NCI-H526 (cell line): ENCODE measurements at regions not wholly inside any gene's neighbourhood (a gene's known extent, or its start where the extent isn't known, plus 50 kb on each side); places are given as distances from the start of the nearest gene placed in this dataset.

ENCODE experiments used
- DNase-seq, 2 experiments: peaks; one replicate each; lab custom pipeline; 2025; lab: John Stamatoyannopoulos, UW

- no peak for DNase-seq
These were observed 368.0 kb downstream of the MFSD1 start for GRCh38 chr3:159169828-159170227.

DNA sequence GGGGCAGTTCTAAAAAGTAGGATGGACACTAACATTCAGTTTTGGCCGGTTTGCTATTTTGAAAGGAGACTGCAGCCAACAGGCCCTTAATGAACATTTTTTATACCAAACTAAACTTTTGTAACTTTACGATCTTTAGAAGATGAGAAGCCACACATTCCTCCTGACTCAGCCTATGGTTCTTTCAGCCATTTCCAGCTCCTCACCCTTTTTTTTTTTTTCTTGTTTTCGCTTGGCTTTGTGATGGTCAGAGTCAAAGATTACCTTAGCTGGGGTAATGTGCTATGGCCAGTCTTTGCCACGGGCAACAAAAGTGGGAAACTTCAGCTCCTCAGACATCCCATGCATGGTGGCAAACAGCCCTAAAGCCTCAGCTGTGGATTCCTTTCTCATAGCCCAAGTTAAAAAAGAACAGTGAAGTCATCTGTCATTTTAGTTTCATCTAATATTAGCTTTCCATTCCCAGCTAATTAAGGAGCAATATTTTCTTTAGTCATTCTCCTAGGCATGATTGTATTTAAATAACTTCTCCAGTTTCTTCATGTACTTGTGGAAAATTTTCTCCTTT is 368.7 kb downstream of the MFSD1 start:
- DNase-seq = no peak

GRCh38 chr3:159171333-159171732 is 369.5 kb downstream of the MFSD1 start:
- DNase-seq = no peak

DNA sequence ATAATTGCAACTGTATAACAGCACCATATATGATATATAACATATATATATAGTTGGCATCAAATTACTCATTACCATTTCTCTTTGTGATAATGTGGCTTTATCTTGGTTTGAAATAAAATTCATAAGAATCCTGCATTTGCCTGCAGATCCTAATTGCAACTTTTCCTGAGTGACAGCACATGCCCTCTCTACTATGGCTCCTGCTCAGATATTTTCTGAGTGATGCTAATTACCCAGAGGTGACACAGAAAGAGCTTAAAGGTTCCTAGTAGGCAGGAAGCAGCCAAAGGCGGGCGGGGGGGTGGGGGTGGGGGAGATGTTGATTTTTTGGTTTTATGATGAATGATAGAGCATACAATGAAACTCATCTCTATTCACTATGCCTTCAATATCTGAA is 370.6 kb downstream of the MFSD1 start:
- no peak for DNase-seq

- DNase-seq = no peak
These were observed 373.1 kb downstream of the MFSD1 start for GRCh38 chr3:159174715-159175692.

GRCh38 chr3:159178209-159178897 is 376.5 kb downstream of the MFSD1 start:
- DNase-seq = no peak

DNA sequence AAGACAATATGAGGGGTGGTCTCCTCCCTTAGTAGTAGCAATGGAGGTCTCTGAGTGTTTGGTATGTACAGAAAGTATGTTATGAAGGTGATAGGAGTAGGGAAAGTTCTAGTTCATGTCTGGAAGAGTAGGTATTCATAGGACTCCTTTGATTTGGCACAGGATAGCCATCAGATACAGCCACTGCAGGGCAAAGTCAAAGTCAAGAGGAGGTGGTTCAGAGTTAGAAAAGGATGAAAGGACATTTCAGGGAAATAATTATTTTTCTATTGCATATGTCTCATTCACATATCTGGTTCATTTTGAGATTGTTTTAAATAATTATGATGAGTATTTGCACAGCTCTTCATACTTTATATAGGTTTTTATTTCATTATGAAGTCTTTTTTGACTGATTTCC is 381.1 kb downstream of the MFSD1 start:
- no peak for DNase-seq

DNA sequence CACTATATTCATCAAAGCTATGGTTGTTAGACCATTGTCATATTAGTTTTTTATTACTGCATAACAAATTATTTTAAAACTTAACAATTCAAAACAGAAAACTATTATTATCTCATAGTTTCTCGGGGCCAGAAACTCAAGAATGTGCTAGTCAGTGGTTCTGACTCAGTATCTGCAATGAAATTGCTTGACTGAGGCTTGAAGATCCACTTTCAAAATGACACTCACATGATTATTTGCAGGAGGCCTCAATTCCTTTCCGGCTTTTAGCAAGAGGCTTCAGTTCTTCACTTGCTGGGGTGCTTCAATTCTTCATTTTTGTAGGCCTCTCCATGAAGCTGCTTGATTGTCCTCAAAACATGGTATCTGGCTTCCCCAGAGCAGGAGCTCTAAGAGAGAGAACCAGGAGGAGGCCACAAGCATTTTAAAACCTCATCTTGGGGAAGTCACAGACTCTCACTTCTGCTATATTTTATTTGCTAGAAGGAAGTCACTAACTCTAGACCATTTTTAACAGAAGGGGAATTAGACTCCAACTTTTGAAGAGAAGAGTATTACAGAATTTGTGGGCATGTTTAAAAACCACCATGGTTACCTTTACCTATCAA is 383.7 kb downstream of the MFSD1 start:
- DNase-seq = no peak

DNA sequence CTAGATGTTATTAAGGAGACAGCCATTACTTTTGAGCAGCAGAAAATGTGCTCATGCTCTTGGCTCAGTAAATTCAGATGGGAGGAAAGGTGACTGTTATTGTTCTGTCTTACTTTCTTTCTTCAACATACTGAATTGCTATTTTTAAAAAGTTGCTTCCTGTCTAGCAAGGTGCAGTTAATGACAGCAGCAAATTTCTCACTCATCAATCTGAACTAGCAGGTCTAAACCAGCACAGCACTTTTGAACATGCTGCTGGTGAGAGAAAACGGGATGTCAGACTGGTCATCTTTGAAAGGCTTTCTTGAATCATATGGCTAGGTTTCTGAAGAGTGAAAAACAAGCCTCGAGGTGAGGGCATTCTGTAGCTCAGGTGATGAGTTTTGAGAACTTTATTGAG is 384.7 kb downstream of the MFSD1 start:
- no peak for DNase-seq

- no peak for DNase-seq
These were observed 385.4 kb downstream of the MFSD1 start for GRCh38 chr3:159187232-159187631.

DNA sequence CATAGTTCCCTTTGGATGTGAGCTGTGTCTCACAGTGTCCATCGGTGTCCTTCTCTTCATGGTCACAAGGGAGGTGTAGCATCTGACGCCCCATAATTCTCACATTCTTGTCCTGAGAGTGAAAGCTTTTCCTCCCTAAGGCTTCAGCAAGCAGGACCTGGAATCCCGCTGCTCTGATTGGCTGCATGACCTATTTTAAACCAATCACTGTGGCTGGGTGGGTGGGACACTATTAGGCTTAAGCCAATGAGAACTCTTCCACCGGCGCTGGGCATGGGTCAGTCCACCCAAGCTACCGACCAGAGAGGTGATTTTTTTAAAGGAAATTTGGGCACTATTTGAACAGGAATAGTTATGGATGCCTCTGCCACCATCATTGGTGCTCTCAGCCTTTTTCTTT is 385.9 kb downstream of the MFSD1 start:
- DNase-seq = no peak

DNA sequence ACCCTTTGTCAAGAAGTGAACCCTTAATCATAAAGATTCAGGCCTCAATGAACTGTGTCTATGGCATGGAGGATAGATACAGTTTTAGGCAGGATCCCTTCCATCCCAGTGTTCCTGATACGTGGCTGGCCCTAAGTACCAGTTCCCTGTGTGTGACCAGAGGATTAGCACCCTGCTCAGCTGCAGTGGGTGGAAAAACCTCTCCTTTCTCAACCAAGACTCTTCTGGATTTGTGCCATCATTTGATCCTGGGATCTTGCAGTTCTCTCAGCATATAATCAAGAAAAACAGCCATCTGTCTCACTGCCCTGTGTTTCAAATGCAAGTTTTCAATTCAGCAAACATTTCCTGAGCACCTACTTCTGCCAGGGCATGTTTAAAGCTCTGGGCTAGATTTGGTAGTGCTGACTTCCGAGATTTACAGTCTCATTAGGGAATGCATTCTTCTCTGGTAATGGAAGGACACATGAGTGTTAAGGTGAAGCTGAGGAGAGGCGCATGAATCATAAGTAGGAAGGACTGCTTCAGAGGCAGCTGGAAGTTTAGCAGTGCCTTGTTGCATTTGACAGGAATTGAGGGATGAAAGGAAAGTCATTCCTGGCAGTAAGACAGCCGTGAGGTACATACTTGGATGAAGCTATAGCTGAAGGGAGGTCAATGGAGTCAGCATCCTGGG is 388.3 kb downstream of the MFSD1 start:
- no peak for DNase-seq

GRCh38 chr3:159191447-159191846 is 389.6 kb downstream of the MFSD1 start:
- DNase-seq = no peak

GRCh38 chr3:159196359-159196758 is 394.5 kb downstream of the MFSD1 start:
- no peak for DNase-seq

- no peak for DNase-seq
These were observed 398.3 kb downstream of the MFSD1 start for GRCh38 chr3:159200176-159200575.

DNA sequence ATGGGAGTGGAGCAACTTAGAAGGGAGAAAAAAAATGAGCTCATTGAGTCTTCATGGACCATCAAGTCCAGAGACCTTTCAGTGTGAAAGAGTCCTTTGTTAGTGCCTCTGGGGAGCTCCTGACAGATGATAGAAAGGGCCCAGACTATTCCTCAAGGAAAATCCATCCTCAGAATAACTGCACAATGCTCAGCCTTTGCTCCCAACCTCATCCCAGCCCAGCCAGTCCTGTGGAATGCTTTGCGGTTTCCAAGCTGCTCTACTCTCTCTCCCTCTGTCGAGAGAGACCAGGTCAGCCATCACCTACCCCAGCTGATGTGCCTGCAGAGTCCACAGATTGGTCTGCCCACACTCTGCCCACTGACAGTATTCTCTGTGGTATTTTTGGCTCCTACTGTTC is 406.2 kb downstream of the MFSD1 start:
- DNase-seq = no peak

DNA sequence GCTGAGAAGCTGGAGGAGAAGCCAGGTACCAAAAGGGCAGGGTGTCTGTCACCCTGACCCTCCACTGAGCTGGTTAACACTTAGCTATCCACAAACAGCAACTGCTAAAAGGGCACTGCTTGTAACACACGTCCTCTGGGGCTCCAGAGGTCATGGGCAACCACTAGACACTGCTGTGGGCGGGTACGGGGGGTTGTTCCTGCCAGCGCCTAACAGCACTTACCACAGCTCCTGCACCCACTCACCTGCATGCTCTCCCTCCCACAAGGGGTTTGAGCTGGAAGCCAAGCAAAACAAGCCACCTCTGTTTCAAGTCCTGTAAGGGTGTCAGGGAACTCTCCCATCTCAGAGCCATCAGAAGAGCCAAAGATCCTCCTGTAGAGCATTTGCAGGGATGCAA is 407.6 kb downstream of the MFSD1 start:
- DNase-seq = no peak

DNA sequence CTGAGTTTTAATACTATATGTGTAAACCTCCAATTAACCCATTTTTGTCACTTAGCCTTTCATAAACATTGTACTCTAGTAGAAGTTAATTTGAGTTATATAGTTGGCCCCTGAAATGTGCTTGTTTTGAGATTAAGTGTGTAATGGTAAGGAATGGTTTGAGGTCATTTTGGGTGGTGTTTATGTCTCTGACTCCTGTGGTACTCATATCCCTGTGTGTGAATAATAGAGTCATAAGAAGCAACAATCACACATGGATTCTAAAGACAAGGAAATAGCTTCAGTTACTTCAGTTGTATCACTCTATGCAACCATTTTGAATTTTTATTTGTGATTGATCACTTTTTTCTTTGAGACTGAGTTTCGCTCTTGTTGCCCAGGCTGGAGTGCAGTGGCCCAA is 408.5 kb downstream of the MFSD1 start:
- DNase-seq = no peak

GRCh38 chr3:159216311-159216710 is 414.5 kb downstream of the MFSD1 start:
- DNase-seq = no peak

DNA sequence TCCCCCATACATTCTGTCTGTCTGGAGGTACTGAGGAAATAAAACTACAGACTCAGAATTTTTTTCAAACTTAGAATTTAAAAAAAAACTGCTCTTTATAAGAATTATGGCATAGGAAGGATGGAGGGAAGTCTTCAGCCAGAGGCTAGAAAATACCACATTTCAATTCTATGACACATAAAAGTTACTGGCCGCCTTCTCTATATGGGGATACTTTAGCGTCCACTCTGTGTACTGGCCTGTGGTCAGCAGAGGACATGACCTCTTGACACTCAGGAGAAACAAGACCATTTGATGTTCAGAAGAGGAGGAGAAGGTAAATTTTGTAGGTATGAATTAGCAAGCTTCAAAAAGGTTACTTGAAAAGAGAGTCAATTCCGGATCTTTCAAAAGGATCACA is 417.4 kb downstream of the MFSD1 start:
- no peak for DNase-seq

GRCh38 chr3:159221335-159221734 is 419.5 kb downstream of the MFSD1 start:
- no peak for DNase-seq

DNA sequence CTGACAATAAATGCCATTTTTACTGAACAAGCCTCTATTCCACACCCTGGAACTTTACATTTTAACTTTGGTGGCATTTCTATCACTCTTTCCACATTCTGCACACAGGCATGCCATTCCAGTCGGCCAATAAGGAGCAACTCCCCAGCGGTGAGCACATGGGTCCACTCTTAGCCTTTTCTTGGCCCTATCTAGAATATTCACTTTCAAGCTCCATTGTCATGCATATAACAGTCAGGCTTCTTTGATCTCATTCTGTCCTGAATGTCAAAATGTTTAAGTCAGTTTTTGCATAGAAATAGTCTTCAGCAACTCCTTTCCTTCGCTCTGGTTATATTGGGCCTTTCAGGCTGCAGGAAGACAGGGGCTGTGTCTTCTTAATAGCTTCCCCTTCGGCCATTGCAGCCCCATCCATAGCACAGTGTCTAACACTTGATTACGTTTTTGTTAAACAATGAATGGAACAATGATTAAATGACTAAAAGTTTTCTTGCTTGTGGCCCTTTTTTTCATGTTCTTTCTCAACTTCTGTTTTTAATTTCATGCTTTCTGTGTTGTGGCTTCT is 427.3 kb downstream of the MFSD1 start:
- no peak for DNase-seq
